GM19023 (cell line): ENCODE measurements at regions not wholly inside any gene's neighbourhood (a gene's known extent, or its start where the extent isn't known, plus 50 kb on each side); places are given as distances from the start of the nearest gene placed in this dataset.
"Not testable (repeated sequence)": the region's sequence is repeated elsewhere in the genome, so short reads cannot be mapped to it uniquely, and the experiment has no call there.

Experiments
- ATAC-seq: cut with Tn5 transposase; IDR thresholded peaks from one replicate; pipeline ENCODE4 v1.9.1; 2021; ENCODE audit warnings: mild to moderate bottlenecking, moderate library complexity; ENCODE audit not compliant: unreplicated experiment

DNA sequence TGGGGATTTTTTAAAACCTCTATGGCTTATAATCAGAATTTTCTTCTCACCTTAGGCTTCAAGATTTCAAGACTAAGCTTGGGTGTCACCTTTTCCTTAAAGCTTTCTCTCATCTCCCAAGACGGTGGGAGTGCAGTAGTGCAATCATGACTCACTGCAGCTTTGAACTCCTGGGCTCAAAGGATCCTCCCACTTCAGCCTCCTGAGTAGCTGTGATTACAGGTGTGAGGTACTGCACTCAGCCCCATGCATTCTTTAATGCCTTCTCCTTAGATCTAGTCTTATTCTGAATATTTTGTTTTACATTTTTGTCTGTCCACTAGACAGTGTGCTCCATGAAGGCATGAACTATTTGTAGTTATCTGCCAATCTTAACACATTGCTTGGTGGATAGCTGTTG, 55.7 kb upstream of the FAT3 start:
- no peak for ATAC-seq

DNA sequence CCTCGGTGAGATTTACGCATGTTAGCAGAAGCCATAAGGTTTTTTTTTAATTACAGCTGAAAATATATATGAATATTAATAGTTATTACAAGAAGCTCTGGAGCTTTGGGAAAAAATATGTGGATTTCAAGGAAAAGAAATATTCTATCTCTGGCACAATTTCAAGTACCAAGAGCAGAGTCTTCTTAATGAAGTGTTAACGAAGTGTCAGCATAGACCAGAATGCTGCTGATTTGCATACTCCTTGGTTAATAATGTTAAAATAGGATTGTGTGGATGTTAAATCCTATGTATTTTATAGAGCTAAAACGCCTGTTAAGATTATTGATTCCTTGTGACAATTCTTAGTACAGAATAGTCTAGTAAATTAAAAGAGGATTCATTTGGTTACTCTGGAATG, 57.0 kb upstream of the FAT3 start:
- ATAC-seq, result no peak

DNA sequence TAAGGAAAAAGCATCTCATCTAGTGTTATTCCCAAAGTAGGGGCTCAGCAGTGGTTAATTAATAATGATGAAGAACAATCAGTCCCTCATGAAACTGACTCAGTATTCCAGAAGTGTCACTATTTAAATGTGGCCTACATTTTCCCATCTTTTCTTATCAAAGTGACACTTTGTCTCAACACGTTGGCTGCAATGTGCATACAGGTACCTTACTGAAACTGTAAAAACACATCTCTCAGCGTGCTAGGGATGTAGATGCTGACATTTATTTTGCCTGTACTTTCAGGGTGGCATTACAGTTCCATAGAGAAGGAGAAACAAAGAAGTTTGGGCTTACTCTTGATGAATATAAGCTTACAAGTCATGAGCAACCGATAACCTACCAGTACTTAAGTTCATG, 58.3 kb upstream of the FAT3 start:
- no peak for ATAC-seq

DNA sequence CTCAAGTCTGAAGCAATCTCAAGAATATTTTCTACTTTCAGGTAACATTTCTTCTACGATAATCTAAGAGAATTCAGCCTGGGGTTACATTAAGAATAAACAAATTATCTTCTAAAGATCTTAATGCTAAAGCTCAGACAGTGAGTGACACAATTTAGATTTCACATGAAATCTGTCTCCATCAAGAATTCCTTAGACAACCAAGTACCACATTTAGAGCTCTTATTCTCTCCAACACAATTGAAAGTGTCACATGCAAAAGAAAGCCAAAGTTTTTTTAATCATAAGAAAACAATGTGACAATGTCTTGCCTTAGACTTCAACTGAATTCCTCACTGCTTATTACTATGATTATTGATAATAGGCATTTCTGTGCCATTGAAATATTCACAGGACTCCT, 60.7 kb upstream of the FAT3 start:
- ATAC-seq, result no peak

DNA sequence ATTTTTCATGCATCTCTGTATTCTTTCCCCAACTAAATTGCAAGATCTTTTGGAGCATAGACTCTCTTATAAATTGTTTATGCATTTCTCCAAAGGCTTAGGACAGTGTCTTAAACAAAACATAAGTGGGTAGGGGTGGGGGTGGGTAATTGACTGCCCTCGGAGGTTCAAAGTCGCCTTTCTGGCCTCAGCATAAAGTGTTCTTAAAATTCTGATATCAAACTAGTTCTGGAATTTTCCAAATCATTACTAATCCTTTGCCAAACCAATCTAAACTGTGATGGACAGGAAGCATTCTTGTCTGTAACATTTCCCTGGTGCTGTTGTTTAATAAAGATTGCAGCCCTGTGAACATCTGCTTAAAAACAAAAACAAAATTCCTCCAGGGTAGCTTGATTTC, 61.8 kb upstream of the FAT3 start:
- ATAC-seq, result no peak

DNA sequence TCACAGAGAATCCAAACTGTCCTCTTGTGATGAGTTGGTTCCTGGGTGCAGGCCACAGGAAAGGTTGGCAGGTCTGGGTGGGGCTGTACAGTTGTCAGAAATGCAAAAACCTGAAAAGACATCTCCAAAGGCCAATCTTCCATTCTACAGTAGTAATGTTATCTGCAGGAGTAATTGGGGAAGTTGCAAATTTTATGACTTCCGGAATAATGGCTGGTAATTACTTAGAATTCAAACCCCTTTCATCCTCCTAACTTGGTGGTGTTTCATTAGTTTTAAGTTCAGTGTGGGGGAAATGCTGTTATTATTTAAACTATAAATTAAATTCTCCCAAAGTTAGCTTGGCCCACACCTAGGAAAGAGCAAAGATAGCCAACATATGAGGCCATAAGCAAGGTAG, 64.7 kb upstream of the FAT3 start:
- no peak for ATAC-seq

DNA sequence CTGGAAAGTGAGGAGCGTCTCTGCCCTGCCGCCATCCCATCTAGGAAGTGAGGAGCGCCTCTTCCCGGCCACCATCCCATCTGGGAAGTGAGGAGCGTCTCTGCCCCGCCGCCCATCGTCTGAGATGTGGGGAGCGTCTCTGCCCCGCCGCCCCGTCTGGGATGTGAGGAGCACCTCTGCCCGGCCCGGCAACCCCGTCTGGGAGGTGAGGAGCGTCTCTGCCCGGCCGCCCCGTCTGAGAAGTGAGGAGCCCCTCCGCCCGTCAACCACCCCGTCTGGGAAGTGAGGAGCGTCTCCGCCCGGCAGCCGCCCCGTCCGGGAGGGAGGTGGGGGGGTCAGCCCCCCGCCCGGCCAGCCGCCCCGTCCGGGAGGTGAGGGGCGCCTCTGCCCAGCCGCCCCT, 67.2 kb upstream of the FAT3 start:
- ATAC-seq, result not testable (repeated sequence)

DNA sequence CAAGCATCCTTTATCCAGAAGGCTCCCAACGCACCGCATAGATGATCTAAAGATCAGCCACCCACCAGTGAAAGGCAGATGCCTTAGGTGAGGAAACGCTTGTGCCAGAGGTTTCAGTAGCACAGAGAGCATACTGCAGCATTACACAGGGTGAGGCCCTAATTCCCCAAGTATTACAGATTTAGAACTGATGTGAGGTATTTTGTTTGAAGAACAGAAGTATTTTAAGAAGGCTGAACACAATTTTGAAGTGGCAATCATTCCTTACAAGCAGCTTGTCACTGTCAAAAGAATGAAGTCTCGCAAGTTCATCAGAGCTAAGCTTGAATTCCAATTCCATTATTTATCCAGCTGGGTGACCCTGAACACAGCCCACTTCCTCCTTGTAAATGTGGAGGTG, 70.0 kb upstream of the FAT3 start:
- ATAC-seq, result no peak

DNA sequence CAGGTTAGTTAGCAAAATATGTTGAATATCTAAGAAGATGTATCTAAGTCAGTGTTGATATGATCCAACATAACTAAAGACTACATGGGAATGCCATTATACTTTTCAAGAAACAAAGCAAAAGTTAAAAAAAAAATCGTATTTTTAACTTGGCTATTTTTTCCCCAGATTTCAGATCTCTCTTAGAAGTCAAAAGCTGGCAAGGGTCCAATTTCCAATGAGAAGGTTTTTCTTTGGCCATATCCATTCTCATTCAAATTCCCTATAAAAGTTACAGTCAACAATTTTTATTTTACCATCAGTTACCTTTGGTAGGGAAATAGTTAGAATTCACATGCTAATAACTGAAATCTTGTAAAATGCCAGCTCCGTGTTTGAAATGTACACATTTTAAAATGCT, 70.5 kb upstream of the FAT3 start:
- no peak for ATAC-seq

DNA sequence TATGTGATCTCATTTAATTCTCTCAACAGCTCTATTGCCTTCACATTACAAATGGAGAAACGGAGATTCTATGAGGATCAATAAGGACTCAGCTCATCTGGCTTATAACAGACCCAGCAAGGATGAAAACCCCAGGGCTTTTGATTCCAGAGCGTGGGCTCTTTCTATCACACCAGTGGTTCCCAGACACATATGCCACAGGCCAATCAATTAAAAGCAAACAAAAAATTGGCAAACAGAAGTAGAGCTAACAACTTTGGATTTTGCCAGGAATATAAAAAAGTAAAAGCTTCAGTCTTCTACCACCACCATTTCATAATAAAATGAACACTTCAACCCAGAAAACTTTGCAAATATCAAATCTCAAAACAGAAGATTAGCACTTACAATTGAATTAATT, 71.1 kb upstream of the FAT3 start:
- no peak for ATAC-seq

DNA sequence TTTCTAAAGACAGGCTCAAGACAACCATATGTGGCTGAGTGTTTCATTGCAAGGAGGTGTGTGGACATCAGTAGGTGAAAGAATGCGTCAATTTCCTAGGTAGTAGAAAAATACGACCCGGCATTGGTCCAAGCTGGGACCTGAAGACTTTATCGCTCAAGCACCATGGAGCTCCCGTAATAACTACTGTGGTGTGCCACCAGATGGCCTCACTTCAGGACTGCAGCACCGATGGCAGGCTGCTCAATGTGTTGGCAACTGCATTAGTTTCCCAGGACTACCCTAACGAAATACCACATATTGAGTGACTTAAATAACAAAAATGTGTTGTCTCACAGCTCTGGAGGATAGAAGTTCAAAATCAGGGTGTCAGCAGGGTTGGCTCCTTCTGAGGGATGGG, 72.4 kb upstream of the FAT3 start:
- no peak for ATAC-seq

DNA sequence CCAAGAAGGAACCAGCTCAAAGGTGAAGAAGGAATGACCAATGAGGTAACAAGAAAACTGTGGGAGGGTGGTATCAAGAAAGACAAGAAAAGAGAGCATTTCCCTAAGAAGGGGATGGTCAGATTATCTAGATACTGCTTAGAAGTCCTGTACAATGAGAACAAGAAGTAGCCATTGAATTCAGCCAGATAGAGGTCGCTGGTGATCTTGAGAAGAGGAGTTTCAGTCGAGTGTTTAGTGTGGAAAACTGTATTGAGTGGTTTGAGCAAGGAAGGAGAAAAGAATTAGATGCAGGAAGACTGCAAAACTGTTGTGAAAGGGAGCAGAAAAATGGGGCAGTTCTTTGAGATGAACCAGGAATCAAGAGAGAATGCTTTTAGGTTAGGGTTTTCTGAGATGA, 74.6 kb upstream of the FAT3 start:
- no peak for ATAC-seq

DNA sequence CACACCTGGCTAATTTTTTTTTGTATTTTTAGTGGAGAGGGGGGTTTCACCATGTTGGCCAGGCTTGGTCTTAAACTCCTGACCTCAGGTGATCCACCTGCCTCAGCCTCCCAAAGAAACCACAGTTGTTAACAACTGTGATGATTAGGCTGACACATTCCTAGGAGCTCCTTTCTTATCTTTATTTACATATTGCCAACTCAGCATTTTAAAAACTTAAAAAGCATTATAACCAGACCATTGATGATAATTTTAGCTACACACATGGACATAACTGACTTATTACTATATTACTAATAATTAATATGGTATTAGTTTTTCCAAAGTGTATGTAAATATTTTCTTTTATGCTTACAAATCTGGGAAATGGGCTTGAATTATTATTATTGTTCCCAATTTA, 82.9 kb upstream of the FAT3 start:
- ATAC-seq, result no peak

DNA sequence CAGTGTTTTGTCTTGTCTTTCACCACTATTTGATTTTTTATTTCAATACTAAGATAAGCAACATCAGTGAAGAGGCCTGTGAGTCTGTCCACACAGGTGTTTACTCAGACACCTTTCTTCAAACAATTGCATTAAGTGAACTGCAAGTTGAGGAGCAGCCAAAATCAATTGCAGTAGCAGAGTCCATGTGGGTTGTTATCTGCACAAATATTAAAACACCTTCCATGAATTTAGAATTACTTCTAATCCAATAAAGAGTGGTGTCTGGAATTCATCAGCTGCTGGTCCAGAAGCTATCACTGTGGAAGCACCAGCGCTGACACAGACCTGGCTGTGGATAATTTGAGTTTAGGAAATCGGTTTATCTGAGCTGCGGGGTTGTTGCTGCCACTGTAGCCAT, 83.5 kb upstream of the FAT3 start:
- no peak for ATAC-seq

DNA sequence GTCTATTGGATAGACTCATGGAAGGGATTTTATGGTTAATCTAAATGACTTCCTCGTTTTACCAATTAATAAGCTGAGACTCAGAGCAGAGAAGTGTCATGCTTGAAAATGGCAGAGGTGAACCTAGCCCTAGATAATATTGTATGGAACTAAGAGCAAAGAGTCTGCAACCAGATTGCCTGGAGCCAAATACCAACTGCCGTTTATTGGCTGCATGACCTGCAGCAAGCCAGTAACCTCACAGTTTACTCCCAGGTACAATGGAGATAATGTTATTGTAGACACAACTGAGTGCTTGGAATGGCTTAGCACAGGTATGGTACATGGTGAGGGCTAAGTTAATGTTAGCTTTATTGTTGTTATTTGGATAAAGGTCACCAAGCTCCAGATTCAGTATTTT, 84.6 kb upstream of the FAT3 start:
- no peak for ATAC-seq

DNA sequence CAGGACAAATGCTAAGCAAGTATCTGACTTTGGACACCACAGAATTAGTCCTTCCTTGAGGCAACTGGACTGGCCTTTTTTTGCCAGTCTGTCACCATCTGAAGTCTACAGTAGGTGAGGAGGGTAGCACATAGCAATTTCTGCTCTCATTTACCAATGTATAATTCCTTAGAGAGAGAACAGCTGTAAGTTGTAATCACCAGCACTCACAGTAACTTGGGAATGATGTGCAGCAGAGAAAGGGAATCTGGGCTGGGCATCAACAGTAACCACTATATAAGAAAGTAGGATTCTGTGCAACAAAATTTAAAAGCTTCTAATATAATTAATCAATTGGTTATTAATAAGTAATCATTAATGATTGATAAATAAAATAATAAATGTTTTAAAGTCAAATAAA, 86.3 kb upstream of the FAT3 start:
- ATAC-seq, result no peak

DNA sequence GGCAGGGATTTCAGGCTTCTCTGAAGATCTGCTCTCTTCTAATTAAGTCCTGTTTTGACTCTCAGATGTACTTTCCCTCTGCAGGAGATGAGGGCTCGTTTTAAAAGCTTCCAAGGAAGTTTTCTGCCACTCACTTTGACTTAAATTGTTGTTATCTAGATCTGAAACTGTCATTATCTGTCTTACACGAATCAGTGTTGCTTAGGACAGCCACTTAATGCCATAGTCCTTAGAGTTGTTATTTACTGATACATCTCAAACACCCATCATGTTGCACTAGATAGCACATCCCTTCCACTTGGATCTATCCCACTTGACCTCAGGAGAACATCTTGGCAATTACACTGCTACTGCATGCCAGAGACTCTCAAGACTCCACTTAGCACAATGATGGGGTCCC, 86.9 kb upstream of the FAT3 start:
- no peak for ATAC-seq

DNA sequence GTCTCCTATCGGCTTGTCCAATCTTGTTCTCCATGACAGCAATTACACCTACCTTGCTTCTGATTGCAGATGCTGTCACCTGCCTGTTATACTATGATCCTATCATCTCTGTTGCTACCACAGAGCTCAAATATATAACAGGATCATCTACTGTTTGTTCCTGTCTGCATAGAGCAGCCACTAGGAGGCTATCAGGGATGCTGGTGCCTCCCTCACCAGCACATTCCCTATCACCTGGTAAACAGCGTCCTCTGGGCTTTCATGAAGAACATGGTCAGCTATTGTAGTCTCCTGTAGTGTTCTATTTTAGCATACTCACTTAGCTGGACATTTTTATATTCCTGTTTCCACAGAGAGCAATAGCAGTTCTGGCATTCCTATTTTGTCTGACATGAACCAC, 87.8 kb upstream of the FAT3 start:
- no peak for ATAC-seq

DNA sequence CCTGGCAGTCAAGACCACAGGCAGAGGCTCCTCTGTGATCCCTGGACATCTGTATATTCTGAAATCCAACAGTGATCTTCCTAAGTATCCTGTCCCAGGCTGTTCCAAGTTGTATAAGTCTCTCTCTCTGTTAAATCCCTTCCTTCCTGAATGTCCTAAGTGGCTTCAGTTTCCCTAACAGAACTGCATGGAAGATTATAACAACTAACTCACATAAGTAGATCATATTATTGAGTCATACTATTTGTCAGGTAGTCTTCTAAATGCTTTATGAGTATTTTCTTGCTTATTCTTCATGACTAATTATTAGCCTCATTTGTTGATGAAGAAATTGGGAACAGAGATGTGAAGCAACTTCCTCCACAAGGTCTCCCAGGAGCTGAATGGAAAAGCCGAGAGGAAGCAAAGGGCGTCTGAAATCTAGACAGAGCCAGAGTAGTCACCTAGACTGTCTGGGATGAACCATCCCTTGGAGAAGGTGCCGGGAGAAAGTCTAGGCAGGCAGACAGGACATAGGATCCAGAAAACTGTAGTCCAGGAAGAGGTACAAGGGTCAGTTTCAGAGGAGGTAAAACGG, 93.2 kb upstream of the FAT3 start:
- ATAC-seq, result no peak

DNA sequence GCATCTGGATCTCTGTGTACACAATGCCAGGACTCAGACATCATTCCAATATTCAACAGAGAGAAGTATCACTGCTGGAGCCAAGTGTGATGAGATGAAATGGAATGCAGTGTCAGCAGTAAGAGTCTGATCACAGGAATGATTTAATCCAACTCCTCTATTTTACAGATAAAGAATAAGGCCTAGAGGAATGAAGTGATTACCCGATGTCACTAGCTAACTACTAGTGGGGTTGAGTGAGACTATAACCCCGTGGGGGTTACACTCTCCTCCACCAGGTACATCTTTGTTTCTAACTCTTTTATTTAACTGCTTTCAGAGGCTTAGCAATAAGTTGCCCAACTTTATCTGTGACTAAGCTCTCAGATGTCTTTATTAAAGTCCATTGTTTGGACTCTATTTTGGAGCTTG, 94.2 kb upstream of the FAT3 start:
- ATAC-seq, result no peak

DNA sequence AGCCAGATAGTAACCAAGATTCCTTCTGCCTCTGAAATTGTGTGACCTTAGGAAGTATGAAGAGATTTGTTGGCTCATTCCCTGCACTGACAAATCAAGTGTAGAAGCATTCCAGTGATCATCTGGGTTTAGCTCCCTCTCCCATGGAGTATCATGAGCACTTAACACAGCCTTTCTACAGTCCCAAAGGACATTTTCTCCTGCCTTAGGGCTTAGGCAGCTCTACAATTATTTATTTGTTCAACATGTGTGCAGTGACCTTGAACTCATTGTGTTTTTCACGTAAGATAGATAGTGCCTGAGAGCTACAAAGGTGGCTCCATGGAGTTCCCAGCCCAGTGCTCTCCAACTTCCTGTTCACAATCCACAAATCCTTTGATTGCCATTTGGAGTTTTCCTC, 94.8 kb upstream of the FAT3 start:
- no peak for ATAC-seq

DNA sequence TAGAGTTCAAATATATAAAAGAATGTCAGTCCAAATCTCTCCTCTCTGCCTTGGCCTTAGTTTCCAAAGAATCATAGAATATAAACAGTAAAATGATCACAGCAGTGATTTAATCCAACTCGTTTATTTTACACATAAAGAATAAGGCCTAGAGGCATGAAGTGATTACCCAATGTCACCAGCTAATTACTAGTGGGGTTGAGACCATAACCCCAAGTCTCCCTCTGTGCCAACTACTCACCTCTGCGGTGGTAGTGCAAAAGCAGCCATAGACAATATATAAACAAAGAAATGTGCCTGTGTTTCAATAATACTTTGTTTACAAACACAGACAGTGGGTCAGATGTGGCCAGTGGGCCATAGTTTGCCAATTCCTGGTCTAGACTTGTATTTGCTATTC, 96.6 kb upstream of the FAT3 start:
- ATAC-seq, result no peak

DNA sequence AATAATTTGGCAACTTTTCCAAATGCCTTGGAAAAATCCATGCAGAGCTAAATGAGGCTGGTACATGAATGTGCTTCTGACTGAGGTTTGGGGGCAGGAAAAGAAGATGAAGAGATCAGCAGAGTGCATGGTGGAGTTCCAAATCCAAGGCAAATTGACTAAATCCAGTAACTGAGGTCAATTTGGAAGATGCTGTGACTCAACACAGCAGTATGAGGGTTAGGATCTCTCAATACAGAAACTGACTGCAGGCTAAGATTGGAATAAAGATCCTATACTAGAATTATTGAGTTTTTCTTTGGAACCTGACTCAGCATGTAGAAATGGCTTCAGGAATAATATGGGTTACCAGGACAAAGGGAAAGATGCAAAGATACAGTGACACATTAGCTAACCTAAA, 99.3 kb upstream of the FAT3 start:
- ATAC-seq, result no peak

DNA sequence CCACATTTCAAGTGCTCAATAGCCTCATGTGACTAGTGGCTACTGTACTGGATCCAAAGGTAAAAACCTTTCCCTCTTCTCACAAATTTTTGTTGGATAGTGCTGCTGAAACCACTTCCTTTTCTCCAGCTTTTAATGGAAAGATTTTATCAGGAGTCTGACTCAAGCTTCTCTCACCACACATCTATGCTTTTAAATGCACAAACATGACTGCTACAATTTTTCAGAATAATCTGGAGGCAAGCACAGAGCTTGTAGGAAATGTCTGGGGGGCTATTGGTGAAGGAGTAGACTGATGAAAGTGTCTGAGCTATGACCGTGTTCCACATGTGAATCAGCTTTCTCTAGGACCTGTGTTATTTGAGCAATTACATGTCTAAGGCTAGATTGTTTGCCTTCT, 101.1 kb upstream of the FAT3 start:
- ATAC-seq, result no peak
